CD14-positive monocyte (primary cell): ENCODE measurements at regions not wholly inside any gene's neighbourhood (a gene's known extent, or its start where the extent isn't known, plus 50 kb on each side); places are given as distances from the start of the nearest gene placed in this dataset.

Source experiments
- DNase-seq, 3 donors: peaks; one replicate each; pipeline ENCODE4 v3.0.0-alpha.2; 2011 to 2022
- H2AFZ ChIP-seq: 2 replicates; pipeline ENCODE4 v1.6.0; 2012; ENCODE audit warnings: mild to moderate bottlenecking, low read depth, low read length, inconsistent platforms; ENCODE audit not compliant: insufficient read depth, poor library complexity, severe bottlenecking
- H3K27ac ChIP-seq, 2 donors: 1 replicate in 1 of 2; 2 replicates in 1 of 2; pipeline ENCODE4 v1.5.1; 2012 to 2013; ENCODE audit warnings: low read length in 2 of 2, control low read depth in 1 of 2, inconsistent platforms in 1 of 2, low read depth in 1 of 2, mild to moderate bottlenecking in 1 of 2
- H3K27me3 ChIP-seq, 2 donors: one replicate each; pipeline versions ENCODE4 v1.6.0 to v1.6.1; 2011 to 2013; ENCODE audit warnings: low read length in 2 of 2; ENCODE audit not compliant: control insufficient read depth in 2 of 2, insufficient read depth in 2 of 2
- H3K36me3 ChIP-seq, 2 donors: replicated peaks in 1 of 2; 1 replicate in 1 of 2; 2 replicates in 1 of 2; pipeline versions ENCODE4 v1.5.1 to v1.6.1; 2012 to 2013; ENCODE audit warnings: low read length in 2 of 2, control low read depth in 1 of 2, inconsistent platforms in 1 of 2, mild to moderate bottlenecking in 1 of 2; ENCODE audit not compliant: insufficient read depth in 2 of 2, control insufficient read depth in 1 of 2
- H3K4me1 ChIP-seq, 2 donors: 1 replicate in 1 of 2; 2 replicates in 1 of 2; pipeline versions ENCODE4 v1.5.1 to v1.6.1; 2012 to 2013; ENCODE audit warnings: low read length in 2 of 2, control low read depth in 1 of 2, inconsistent platforms in 1 of 2, mild to moderate bottlenecking in 1 of 2, moderate library complexity in 1 of 2; ENCODE audit not compliant: insufficient read depth in 2 of 2, control insufficient read depth in 1 of 2
- H3K4me2 ChIP-seq: replicated peaks from 2 replicates; pipeline ENCODE3; 2012; ENCODE audit warnings: low read length, moderate library complexity, mild to moderate bottlenecking; ENCODE audit not compliant: poor library complexity, severe bottlenecking; ENCODE audit errors: extremely low read depth
- H3K4me3 ChIP-seq, 3 experiments: fragments of 200-600 bp in 1 of 3; sonication (generic) in 1 of 3; replicated peaks in 1 of 3; 1 replicate in 2 of 3; 2 replicates in 1 of 3; pipeline ENCODE4 v1.5.1; 2011 to 2013; ENCODE audit warnings: low read length in 3 of 3, mild to moderate bottlenecking in 3 of 3, control low read depth in 2 of 3, low read depth in 2 of 3, inconsistent platforms in 1 of 3, moderate library complexity in 1 of 3
- H3K79me2 ChIP-seq: 2 replicates; pipeline ENCODE4 v1.6.0; 2012; ENCODE audit warnings: mild to moderate bottlenecking, control low read depth, inconsistent platforms, low read length, moderate library complexity; ENCODE audit not compliant: insufficient read depth
- H3K9ac ChIP-seq: 2 replicates; pipeline ENCODE4 v1.6.0; 2017; ENCODE audit warnings: low read length, mild to moderate bottlenecking; ENCODE audit not compliant: insufficient read depth, poor library complexity, severe bottlenecking
- H3K9me3 ChIP-seq, 2 donors: replicated peaks in 1 of 2; 1 replicate in 1 of 2; 2 replicates in 1 of 2; pipeline versions ENCODE4 v1.5.1 to v1.6.1; 2012 to 2013; ENCODE audit warnings: low read length in 2 of 2, control low read depth in 1 of 2; ENCODE audit not compliant: control insufficient read depth in 1 of 2, insufficient read depth in 1 of 2
- H4K20me1 ChIP-seq: 2 replicates; pipeline ENCODE4 v1.6.0; 2012; ENCODE audit warnings: mild to moderate bottlenecking, low read length, control low read depth, moderate library complexity; ENCODE audit not compliant: insufficient read depth
- H3K27ac Mint-ChIP-seq, 7 donors: one replicate each; pipeline ENCODE4 v1.8.0; 2020; ENCODE audit warnings: mild to moderate bottlenecking in 7 of 7, mixed read lengths in 7 of 7, moderate library complexity in 6 of 7, inconsistent platforms in 2 of 7
- H3K27me3 Mint-ChIP-seq, 3 donors: one replicate each; pipeline ENCODE4 v1.8.0; 2021 to 2022; ENCODE audit warnings: low read depth in 3 of 3, mild to moderate bottlenecking in 3 of 3, mixed read lengths in 3 of 3, moderate library complexity in 3 of 3, inconsistent platforms in 1 of 3
- H3K36me3 Mint-ChIP-seq, 2 donors: one replicate each; pipeline ENCODE4 v1.8.0; 2020; ENCODE audit warnings: mixed read lengths in 2 of 2, inconsistent platforms in 1 of 2, mild to moderate bottlenecking in 1 of 2
- H3K4me1 Mint-ChIP-seq: one replicate; pipeline ENCODE4 v1.8.0; 2020; ENCODE audit warnings: mild to moderate bottlenecking, mixed read lengths
- H3K4me3 Mint-ChIP-seq, 2 donors: one replicate each; pipeline ENCODE4 v1.8.0; 2020; ENCODE audit warnings: mild to moderate bottlenecking in 2 of 2, mixed read lengths in 2 of 2, moderate library complexity in 1 of 2
- H3K9me3 Mint-ChIP-seq, 7 donors: one replicate each; pipeline ENCODE4 v1.8.0; 2020 to 2022; ENCODE audit warnings: mixed read lengths in 7 of 7, mild to moderate bottlenecking in 6 of 7, moderate library complexity in 6 of 7, inconsistent platforms in 2 of 7
- WGBS: methylation state at CpG from one replicate; pipeline ENCODE4 v1.1.5; 2013; ENCODE audit warnings: missing lambda C conversion rate; ENCODE audit not compliant: insufficient coverage; 5-methylcytosine and 5-hydroxymethylcytosine counted together
- intact Hi-C, 2 donors: fragments of 100-400 bp; cut with micrococcal nuclease; formaldehyde crosslinking; loops; one replicate each; pipeline versions ENCODE4 v1.15.0 to v1.15.1; 2023
- TF ChIP-seq, protein P1 (sequence below): fragments of 200-600 bp; IDR thresholded peaks from one replicate; pipeline ENCODE4 v1.8.0; 2022; ENCODE audit warnings: antibody characterized with exemption, mild to moderate bottlenecking

DNA sequence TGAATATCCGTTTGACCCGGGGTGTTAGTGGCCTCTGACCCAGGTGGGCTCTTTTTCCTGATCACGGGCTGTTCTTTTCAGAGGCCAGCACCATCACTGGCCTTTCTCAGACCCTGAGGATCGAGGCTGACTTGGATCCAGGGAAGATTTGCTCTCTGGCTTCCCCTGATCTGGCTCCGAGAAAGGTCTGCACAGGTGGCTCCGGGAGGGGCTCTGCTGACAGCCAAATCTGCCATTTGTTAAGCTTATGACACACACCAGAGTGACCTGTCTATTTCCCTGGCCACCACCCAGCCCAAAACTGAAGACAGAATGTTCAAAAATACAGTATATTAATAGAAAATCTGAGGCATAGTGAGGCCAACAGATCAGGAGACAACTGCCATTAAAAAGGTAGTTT lies 221.8 kb upstream of the TNRC6C start:
- Mint-ChIP-seq H3K27ac (no peak overlapping the region), H3K4me3 (no peak overlapping the region), H3K36me3 (no peaks in the 10 kb centered on the region), H3K9me3 (peaks cover 9 to 18% (median 13%) of the 10 kb centered on the region in 7 donors), H3K27me3 (peaks cover 3 to 18% (median 8%) of the 10 kb centered on the region in 3 donors), H3K4me1 (peaks cover 13% of the 10 kb centered on the region)
- Histone ChIP-seq H3K79me2 (no peaks in the 10 kb centered on the region), H4K20me1 (no peaks in the 10 kb centered on the region), H3K4me3 (no peak overlapping the region), H3K9me3 (peaks cover 4 to 6% of the 10 kb centered on the region in 2 donors), H3K4me1 (peaks cover 5 to 13% of the 10 kb centered on the region in 2 donors), H3K27me3 (no peaks in the 10 kb centered on the region), H2AFZ (no peak overlapping the region), H3K36me3 (no peaks in the 10 kb centered on the region), H3K4me2 (no peak overlapping the region), H3K9ac (no peak overlapping the region), H3K27ac (no peak overlapping the region)
- 82% methylated on average over 5 of the region's 6 CpGs for WGBS
- DNase-seq: no peak
- TF ChIP-seq, protein P1, sequence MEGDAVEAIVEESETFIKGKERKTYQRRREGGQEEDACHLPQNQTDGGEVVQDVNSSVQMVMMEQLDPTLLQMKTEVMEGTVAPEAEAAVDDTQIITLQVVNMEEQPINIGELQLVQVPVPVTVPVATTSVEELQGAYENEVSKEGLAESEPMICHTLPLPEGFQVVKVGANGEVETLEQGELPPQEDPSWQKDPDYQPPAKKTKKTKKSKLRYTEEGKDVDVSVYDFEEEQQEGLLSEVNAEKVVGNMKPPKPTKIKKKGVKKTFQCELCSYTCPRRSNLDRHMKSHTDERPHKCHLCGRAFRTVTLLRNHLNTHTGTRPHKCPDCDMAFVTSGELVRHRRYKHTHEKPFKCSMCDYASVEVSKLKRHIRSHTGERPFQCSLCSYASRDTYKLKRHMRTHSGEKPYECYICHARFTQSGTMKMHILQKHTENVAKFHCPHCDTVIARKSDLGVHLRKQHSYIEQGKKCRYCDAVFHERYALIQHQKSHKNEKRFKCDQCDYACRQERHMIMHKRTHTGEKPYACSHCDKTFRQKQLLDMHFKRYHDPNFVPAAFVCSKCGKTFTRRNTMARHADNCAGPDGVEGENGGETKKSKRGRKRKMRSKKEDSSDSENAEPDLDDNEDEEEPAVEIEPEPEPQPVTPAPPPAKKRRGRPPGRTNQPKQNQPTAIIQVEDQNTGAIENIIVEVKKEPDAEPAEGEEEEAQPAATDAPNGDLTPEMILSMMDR: no peak
- intact Hi-C loops: no loop called here

DNA sequence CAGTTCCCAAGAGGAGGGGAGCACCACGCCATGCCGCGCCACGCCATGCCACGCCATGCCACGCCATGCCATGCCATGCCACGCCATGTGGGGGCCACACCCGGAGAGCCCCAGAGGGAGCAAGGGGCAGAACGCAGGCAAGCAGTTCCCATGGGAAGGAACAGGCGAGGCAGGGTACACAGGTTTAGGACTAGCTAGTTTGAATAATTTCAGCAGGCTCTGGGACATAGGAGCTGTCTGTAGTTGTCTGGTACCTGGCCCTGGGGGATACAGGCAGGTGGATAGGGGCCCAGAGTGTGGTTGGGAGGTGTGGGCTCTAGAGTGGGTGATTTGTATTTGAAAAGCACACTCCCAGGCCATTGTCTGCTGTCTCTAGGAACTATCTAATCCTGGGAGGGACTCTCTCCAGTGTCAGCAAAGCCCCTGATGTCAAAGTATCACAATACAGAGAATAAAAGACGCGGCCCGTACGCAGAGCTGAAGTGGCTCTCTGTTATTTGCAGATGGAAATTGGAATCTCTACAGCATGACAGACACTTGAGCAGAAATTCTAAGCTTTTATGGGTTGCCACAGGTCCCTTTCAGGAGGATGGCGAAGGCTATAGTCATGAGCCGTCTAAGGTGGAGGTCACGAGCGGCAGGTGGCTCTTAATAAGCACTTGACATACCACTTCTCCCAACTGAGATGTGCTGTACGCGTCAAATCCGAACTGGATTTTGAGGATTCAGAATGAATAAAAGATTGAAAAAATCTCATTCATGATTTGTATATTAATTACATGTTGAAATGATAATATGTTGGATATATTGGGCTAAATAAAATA lies 220.8 kb upstream of the TNRC6C start:
- Histone ChIP-seq H3K4me2 (no peak overlapping the region), H3K27ac (no peak overlapping the region), H3K4me3 (no peak overlapping the region), H4K20me1 (no peaks in the 10 kb centered on the region), H3K27me3 (no peaks in the 10 kb centered on the region), H2AFZ (no peak overlapping the region), H3K79me2 (no peaks in the 10 kb centered on the region), H3K4me1 (peaks cover 5 to 13% of the 10 kb centered on the region in 2 donors), H3K9ac (no peak overlapping the region), H3K9me3 (peaks cover 2 to 6% of the 10 kb centered on the region in 2 donors), H3K36me3 (no peaks in the 10 kb centered on the region)
- H3K4me1 Mint-ChIP-seq: peaks cover 13% of the 10 kb centered on the region
- H3K4me3 Mint-ChIP-seq: no peak overlapping the region
- TF ChIP-seq, protein P1: no peak
- DNase-seq: no peak
- H3K27me3 Mint-ChIP-seq: peaks cover 3 to 18% (median 8%) of the 10 kb centered on the region in 3 donors
- H3K36me3 Mint-ChIP-seq: no peaks in the 10 kb centered on the region
- intact Hi-C loops: no loop called here
- H3K27ac Mint-ChIP-seq: no peak overlapping the region
- 94% methylated on average over 17 of the region's 21 CpGs for WGBS
- H3K9me3 Mint-ChIP-seq: peaks cover 8 to 13% (median 11%) of the 10 kb centered on the region in 7 donors
